GM10248 (cell line): ENCODE measurements at regions not wholly inside any gene's neighbourhood (a gene's known extent, or its start where the extent isn't known, plus 50 kb on each side); places are given as distances from the start of the nearest gene placed in this dataset.

Experiments
- CTCF ChIA-PET: fragments of 300-600 bp; sonication (Branson Sonifier 250); formaldehyde crosslinking; extraction: SDS; loops from one replicate; lab custom pipeline; 2021; ENCODE audit warnings: antibody characterized with exemption; lab: Yijun Ruan, JAX
- POLR2A ChIA-PET: fragments of 350-650 bp; sonication (Branson Sonifier 250); formaldehyde crosslinking; extraction: SDS; loops from one replicate; lab custom pipeline; 2020; ENCODE audit warnings: antibody characterized with exemption; lab: Yijun Ruan, JAX
- DNase-seq: peaks from one replicate; pipeline ENCODE4 v3.0.0; 2012; ENCODE audit errors: extremely low spot score
- TF ChIP-seq, protein P1 (sequence below): IDR thresholded peaks from 2 replicates; pipeline ENCODE4 v1.5.1; 2012; ENCODE audit warnings: mild to moderate bottlenecking, low read depth; ENCODE audit errors: extremely low read depth, missing control alignments, control extremely low read depth

GRCh38 chrX:4249401-4249800 is 536.0 kb upstream of the PRKX start:
- ChIA-PET CTCF (no interaction called here), POLR2A (no interaction called here)
- TF ChIP-seq, protein P1, sequence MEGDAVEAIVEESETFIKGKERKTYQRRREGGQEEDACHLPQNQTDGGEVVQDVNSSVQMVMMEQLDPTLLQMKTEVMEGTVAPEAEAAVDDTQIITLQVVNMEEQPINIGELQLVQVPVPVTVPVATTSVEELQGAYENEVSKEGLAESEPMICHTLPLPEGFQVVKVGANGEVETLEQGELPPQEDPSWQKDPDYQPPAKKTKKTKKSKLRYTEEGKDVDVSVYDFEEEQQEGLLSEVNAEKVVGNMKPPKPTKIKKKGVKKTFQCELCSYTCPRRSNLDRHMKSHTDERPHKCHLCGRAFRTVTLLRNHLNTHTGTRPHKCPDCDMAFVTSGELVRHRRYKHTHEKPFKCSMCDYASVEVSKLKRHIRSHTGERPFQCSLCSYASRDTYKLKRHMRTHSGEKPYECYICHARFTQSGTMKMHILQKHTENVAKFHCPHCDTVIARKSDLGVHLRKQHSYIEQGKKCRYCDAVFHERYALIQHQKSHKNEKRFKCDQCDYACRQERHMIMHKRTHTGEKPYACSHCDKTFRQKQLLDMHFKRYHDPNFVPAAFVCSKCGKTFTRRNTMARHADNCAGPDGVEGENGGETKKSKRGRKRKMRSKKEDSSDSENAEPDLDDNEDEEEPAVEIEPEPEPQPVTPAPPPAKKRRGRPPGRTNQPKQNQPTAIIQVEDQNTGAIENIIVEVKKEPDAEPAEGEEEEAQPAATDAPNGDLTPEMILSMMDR = no peak
- DNase-seq = no peak

DNA sequence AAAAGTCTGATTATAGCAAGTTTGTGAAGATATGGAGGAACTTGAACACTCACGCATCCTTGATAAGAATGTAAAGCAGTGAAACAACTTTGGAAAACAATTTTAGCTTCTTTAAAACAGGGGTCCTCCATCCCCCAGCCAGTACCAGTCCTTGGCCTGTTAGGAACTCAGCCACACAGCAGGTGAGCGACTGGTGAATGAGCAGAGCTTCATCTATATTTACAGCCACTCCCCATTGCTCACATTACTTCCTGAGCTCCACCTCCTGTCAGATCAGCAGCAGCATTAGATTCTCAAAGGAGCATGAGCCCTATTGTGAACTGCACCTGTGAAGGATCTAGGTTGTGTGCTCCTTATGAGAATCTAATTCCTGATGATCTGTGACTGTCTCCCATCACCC is 530.3 kb upstream of the PRKX start:
- ChIA-PET POLR2A (no interaction called here), CTCF (no interaction called here)
- TF ChIP-seq, protein P1 = no peak
- no peak for DNase-seq

- ChIA-PET CTCF (no interaction called here), POLR2A (no interaction called here)
- no peak for DNase-seq
- TF ChIP-seq, protein P1 = no peak
These were observed 527.2 kb upstream of the PRKX start for GRCh38 chrX:4240541-4241194.

DNA sequence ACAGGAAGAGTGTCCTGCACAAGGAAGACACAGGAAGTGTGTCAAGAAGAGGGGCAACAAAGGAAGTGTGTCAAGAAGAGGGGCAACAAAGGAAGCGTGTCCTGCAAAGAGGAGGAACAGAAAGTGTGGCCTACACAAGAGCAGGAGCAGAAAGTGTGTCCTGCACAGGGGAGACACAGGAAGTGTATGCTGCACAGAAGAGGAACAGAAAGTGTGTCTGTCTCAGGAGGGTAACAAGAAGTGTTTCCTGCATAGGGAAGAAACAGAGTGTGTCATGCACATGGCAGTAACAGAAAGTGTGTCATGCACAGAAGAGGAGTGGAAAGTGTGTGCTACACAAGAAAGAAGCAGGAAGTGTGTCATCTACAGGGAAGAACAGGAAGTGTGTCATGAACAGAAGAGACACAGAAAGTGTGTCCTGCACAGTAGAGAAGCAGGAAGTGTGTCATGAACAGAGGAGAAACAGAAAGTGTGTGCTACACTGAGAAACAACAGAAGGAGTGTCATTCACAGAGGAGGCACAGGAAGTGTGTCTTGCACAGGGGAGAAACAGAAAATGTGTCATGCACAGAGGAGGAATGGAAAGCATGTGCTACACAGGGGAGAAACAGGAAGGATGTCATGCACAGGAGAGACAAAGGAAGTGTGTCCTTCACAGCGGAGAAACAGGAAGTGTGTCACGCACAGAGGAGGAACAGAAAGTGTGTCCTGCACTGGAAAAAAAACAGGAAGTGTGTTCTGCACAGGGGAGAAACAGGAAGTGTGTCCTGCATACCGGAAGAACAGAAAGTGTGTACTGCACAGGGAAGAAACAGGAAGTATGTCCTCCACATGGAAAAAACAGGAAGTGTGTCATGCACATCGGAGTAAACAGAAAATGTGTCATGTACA is 526.4 kb upstream of the PRKX start:
- TF ChIP-seq, protein P1 = no peak
- DNase-seq = no peak
- ChIA-PET CTCF (no interaction called here), POLR2A (no interaction called here)

- ChIA-PET POLR2A (no interaction called here), CTCF (no interaction called here)
- DNase-seq = no peak
- TF ChIP-seq, protein P1 = no peak
These were observed 525.5 kb upstream of the PRKX start for GRCh38 chrX:4238916-4239315.

DNA sequence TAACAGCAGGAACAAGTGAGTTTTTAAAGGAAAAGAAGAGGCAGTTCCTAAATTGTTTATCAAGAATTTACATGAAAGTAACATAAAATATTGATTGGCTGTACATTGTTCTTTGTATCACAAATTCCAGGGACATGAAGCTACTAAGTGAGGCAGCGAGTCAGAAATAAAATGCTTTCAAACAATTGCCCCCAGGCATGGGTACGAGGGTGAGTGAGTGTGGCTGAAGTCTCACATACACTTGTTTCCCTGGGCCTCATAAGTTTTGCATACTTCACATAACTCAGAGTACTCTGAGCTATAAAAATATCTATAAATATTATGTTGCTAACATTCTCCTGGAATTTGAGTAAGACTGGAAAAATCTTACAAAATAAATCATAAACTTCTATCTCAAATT is 511.6 kb upstream of the PRKX start:
- TF ChIP-seq, protein P1 = no peak

More for the DNA sequence above, 511.6 kb upstream of the PRKX start:
- ChIA-PET POLR2A (no interaction called here), CTCF (no interaction called here)
- DNase-seq = no peak
